ENCODE measurements at regions not wholly inside any gene's neighbourhood (a gene's known extent, or its start where the extent isn't known, plus 50 kb on each side); places are given as distances from the start of the nearest gene placed in this dataset.

- no peaks in the 10 kb centered on the region for H3K36me3 ChIP-seq (ENCODE audit: low read length)
Observed at GRCh38 chr22:48076008-48076407, 1313.6 kb downstream of the TBC1D22A start.

DNA sequence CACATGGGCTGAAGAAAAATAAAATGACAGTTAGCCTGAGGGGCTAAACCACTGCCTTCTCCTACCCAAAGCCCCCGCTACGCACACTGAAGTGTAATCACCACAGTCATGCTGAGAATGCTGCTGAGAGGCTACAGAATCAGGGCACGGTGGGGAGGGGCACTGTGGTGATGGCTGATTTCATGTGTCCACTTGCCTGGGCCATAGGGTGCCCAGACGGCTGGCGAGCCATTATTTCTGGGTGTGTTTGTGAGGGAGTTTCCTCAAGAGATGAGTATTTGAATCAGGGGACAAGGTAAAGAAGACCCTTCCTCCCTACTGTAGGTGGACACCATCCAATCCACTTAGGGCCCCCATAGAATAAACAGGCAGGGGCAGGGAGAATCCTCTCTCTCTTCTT lies 1313.2 kb downstream of the TBC1D22A start:
- H3K9me2 ChIP-seq (replicated peaks; ENCODE audit: insufficient read depth, low read length): no peaks in the 10 kb centered on the region
- H3K36me3 ChIP-seq (ENCODE audit: low read length): no peaks in the 10 kb centered on the region
- no peaks in the 10 kb centered on the region for H4K20me1 ChIP-seq (ENCODE audit: low read depth, low read length)
- H3K27ac ChIP-seq (ENCODE audit: low read depth, low read length): no peak overlapping the region
- no peak overlapping the region for H3K9ac ChIP-seq (ENCODE audit: low read length)
- H3K4me2 ChIP-seq (ENCODE audit: low read depth, low read length, poor library complexity, severe bottlenecking): no peak overlapping the region
- peaks cover 44% of the 10 kb centered on the region for H3F3A ChIP-seq (ENCODE audit: insufficient read depth)
- no peak overlapping the region for H3K4me3 ChIP-seq (ENCODE audit: insufficient read depth, low read length, poor library complexity, severe bottlenecking)
- no peaks in the 10 kb centered on the region for H3K79me2 ChIP-seq (ENCODE audit: insufficient read depth, low read length)
- H2AFZ ChIP-seq (ENCODE audit: low read depth, low read length, severe bottlenecking): no peak overlapping the region
- no peaks in the 10 kb centered on the region for H3K9me3 ChIP-seq (ENCODE audit: insufficient read depth, low read length)
- no peaks in the 10 kb centered on the region for H3K27me3 ChIP-seq (ENCODE audit: low read length)
- no peak for TF ChIP-seq EZH2phosphoT487 (conservative IDR thresholded peaks at IDR 0.05; ENCODE audit: low read length)
- TF ChIP-seq CTCF (IDR thresholded peaks at IDR 0.05; ENCODE audit: insufficient read depth, low read length, poor library complexity, severe bottlenecking): no peak

More at GRCh38 chr22:48076008-48076407, 1313.6 kb downstream of the TBC1D22A start:
- Histone ChIP-seq H3F3A (ENCODE audit: insufficient read depth) (peaks cover 40% of the 10 kb centered on the region), H3K27ac (ENCODE audit: low read depth, low read length) (no peak overlapping the region), H3K4me2 (ENCODE audit: low read depth, low read length, poor library complexity, severe bottlenecking) (no peak overlapping the region), H3K9ac (ENCODE audit: low read length) (no peak overlapping the region), H3K9me3 (ENCODE audit: insufficient read depth, low read length) (no peaks in the 10 kb centered on the region), H3K79me2 (ENCODE audit: insufficient read depth, low read length) (no peaks in the 10 kb centered on the region), H3K27me3 (ENCODE audit: low read length) (no peaks in the 10 kb centered on the region), H2AFZ (ENCODE audit: low read depth, low read length, severe bottlenecking) (no peak overlapping the region), H3K4me3 (ENCODE audit: insufficient read depth, low read length, poor library complexity, severe bottlenecking) (no peak overlapping the region), H3K9me2 (replicated peaks; ENCODE audit: insufficient read depth, low read length) (no peaks in the 10 kb centered on the region), H4K20me1 (ENCODE audit: low read depth, low read length) (no peaks in the 10 kb centered on the region)
- no peak for TF ChIP-seq CTCF (IDR thresholded peaks at IDR 0.05; ENCODE audit: insufficient read depth, low read length, poor library complexity, severe bottlenecking)
- no peak for TF ChIP-seq EZH2phosphoT487 (conservative IDR thresholded peaks at IDR 0.05; ENCODE audit: low read length)

GRCh38 chr22:48072777-48073176 lies 1310.3 kb downstream of the TBC1D22A start:
- Histone ChIP-seq H3K27ac (ENCODE audit: low read depth, low read length) (peak overlapping the region; percentile 98), H3K4me2 (ENCODE audit: low read depth, low read length, poor library complexity, severe bottlenecking) (peak overlapping the region; percentile 73), H3K9me3 (ENCODE audit: insufficient read depth, low read length) (no peaks in the 10 kb centered on the region)

More at GRCh38 chr22:48072777-48073176, 1310.3 kb downstream of the TBC1D22A start:
- Histone ChIP-seq H2AFZ (ENCODE audit: low read depth, low read length, severe bottlenecking) (no peak overlapping the region), H3K9ac (ENCODE audit: low read length) (peak overlapping the region; percentile 39; the same call in 1 of the 2 replicates), H3K4me3 (ENCODE audit: insufficient read depth, low read length, poor library complexity, severe bottlenecking) (peak overlapping the region; percentile 34), H3K79me2 (ENCODE audit: insufficient read depth, low read length) (no peaks in the 10 kb centered on the region), H3K9me2 (replicated peaks; ENCODE audit: insufficient read depth, low read length) (no peaks in the 10 kb centered on the region), H3K36me3 (ENCODE audit: low read length) (no peaks in the 10 kb centered on the region), H4K20me1 (ENCODE audit: low read depth, low read length) (no peaks in the 10 kb centered on the region), H3K27me3 (ENCODE audit: low read length) (no peaks in the 10 kb centered on the region), H3F3A (ENCODE audit: insufficient read depth) (peaks cover 34% of the 10 kb centered on the region)
- TF ChIP-seq EZH2phosphoT487 (conservative IDR thresholded peaks at IDR 0.05; ENCODE audit: low read length) (no peak), CTCF (IDR thresholded peaks at IDR 0.05; ENCODE audit: insufficient read depth, low read length, poor library complexity, severe bottlenecking) (no peak)
